Stomach (tissue), 8 donors: ENCODE measurements at regions not wholly inside any gene's neighbourhood (a gene's known extent, or its start where the extent isn't known, plus 50 kb on each side); places are given as distances from the start of the nearest gene placed in this dataset.
"Not testable (repeated sequence)": the region's sequence is repeated elsewhere in the genome, so short reads cannot be mapped to it uniquely, and the experiment has no call there.

Experiments
- DNase-seq, 2 donors: peaks; one replicate each; pipeline versions ENCODE4 v3.0.0 to v3.0.0-alpha.2; 2013 to 2019
- H3K27ac ChIP-seq, 5 donors: fragments of 200-600 bp in 4 of 5; sonication (generic) in 4 of 5; one replicate each; pipeline ENCODE4 v1.5.1; 2013 to 2019; ENCODE audit warnings: mild to moderate bottlenecking in 1 of 5, moderate library complexity in 1 of 5
- H3K27me3 ChIP-seq, 3 donors: fragments of 200-600 bp; sonication (generic); one replicate each; pipeline ENCODE4 v1.5.1; 2017 to 2019; ENCODE audit warnings: mixed run types in 1 of 3
- H3K36me3 ChIP-seq, 4 donors: fragments of 200-600 bp; sonication (generic); 1 replicate in 3 of 4; 2 replicates in 1 of 4; pipeline ENCODE4 v1.5.1; 2016 to 2019
- H3K4me1 ChIP-seq, 4 donors: fragments of 200-600 bp; sonication (generic); one replicate each; pipeline ENCODE4 v1.5.1; 2016 to 2019
- H3K4me3 ChIP-seq, 4 donors: fragments of 200-600 bp; sonication (generic) in 3 of 4; one replicate each; pipeline ENCODE4 v1.5.1; 2016 to 2019; ENCODE audit warnings: mild to moderate bottlenecking in 1 of 4
- H3K9me3 ChIP-seq, 4 donors: fragments of 200-600 bp; sonication (generic); one replicate each; pipeline ENCODE4 v1.5.1; 2016 to 2019
- WGBS, 5 donors: extraction: QIAGEN DNeasy Blood & Tissue Kit in 3 of 5; methylation state at CpG; one replicate each; pipeline versions ENCODE4 v1.1.5 to v1.1.7; 2013 to 2018; 5-methylcytosine and 5-hydroxymethylcytosine counted together
- intact Hi-C: fragments of 100-400 bp; cut with DNase I; formaldehyde crosslinking; loops from one replicate; pipeline ENCODE4 v1.15.1; 2023; ENCODE audit warnings: low total_unique reads
- donor health status: healthy with polysubstance abuse.
- donor health status: Bipolar disorder and iron deficiency.
- donor health status: healthy.

- H3K36me3 ChIP-seq, H3K9me3 ChIP-seq, H3K4me1 ChIP-seq, H3K27ac ChIP-seq, H3K27me3 ChIP-seq, intact Hi-C loops, DNase-seq, H3K4me3 ChIP-seq: not testable (repeated sequence)
- 55 to 66% (median 60%) methylated on average over 3 of the region's 3 CpGs for WGBS, 5 donors
These were observed 310.9 kb downstream of the GOLGA6L6 start for GRCh38 chr15:20230656-20231055.

GRCh38 chr15:20228791-20229190, 312.8 kb downstream of the GOLGA6L6 start:
- H3K27me3 ChIP-seq, intact Hi-C loops: not testable (repeated sequence)

GRCh38 chr15:20227119-20227853, 314.3 kb downstream of the GOLGA6L6 start:
- H3K9me3 ChIP-seq, H3K27me3 ChIP-seq, H3K27ac ChIP-seq, DNase-seq, intact Hi-C loops, H3K36me3 ChIP-seq, H3K4me3 ChIP-seq, H3K4me1 ChIP-seq: not testable (repeated sequence)
- WGBS, 5 donors = 38 to 67% (median 50%) methylated on average over 1 of the region's 1 CpG

More at GRCh38 chr15:20228791-20229190, 312.8 kb downstream of the GOLGA6L6 start:
- not testable (repeated sequence) for H3K36me3 ChIP-seq, H3K27ac ChIP-seq, H3K4me1 ChIP-seq, DNase-seq, H3K4me3 ChIP-seq, H3K9me3 ChIP-seq
- WGBS, 5 donors = 75 to 80% (median 78%) methylated on average over 8 of the region's 8 CpGs

- H3K4me1 ChIP-seq, H3K27ac ChIP-seq, H3K9me3 ChIP-seq, intact Hi-C loops, H3K27me3 ChIP-seq, DNase-seq, H3K4me3 ChIP-seq, H3K36me3 ChIP-seq: not testable (repeated sequence)
- WGBS, 5 donors = 32 to 63% (median 51%) methylated on average over 2 of the region's 2 CpGs
These were observed 315.1 kb downstream of the GOLGA6L6 start for GRCh38 chr15:20226531-20226930.

GRCh38 chr15:20221063-20221462, 320.5 kb downstream of the GOLGA6L6 start:
- H3K4me3 ChIP-seq, H3K27ac ChIP-seq, intact Hi-C loops, DNase-seq, H3K36me3 ChIP-seq, H3K27me3 ChIP-seq, H3K4me1 ChIP-seq: not testable (repeated sequence)
- 56 to 62% (median 59%) methylated on average over 4 of the region's 4 CpGs for WGBS, 5 donors
- peaks cover 0 to 15% (median 5%) of the 10 kb centered on the region in 4 donors for H3K9me3 ChIP-seq

- DNase-seq, H3K27me3 ChIP-seq, H3K27ac ChIP-seq, H3K36me3 ChIP-seq, H3K4me3 ChIP-seq, H3K4me1 ChIP-seq, intact Hi-C loops: not testable (repeated sequence)
- WGBS, 5 donors = 80 to 90% (median 83%) methylated on average over 4 of the region's 4 CpGs
- peaks cover 0 to 14% (median 5%) of the 10 kb centered on the region in 4 donors for H3K9me3 ChIP-seq
These were observed 322.4 kb downstream of the GOLGA6L6 start for GRCh38 chr15:20219171-20219570.

- H3K27ac ChIP-seq, H3K27me3 ChIP-seq, DNase-seq, H3K4me1 ChIP-seq, intact Hi-C loops, H3K9me3 ChIP-seq, H3K36me3 ChIP-seq, H3K4me3 ChIP-seq: not testable (repeated sequence)
- 58 to 68% (median 63%) methylated on average over 4 of the region's 4 CpGs for WGBS, 5 donors
These were observed 325.9 kb downstream of the GOLGA6L6 start for GRCh38 chr15:20215700-20216099.

- DNase-seq, H3K27me3 ChIP-seq, H3K27ac ChIP-seq, H3K4me3 ChIP-seq, H3K9me3 ChIP-seq, intact Hi-C loops, H3K4me1 ChIP-seq, H3K36me3 ChIP-seq: not testable (repeated sequence)
- 28 to 52% (median 39%) methylated on average over 1 of the region's 1 CpG for WGBS, 5 donors
These were observed 327.5 kb downstream of the GOLGA6L6 start for GRCh38 chr15:20214101-20214500.

- intact Hi-C loops, H3K36me3 ChIP-seq, H3K4me1 ChIP-seq, DNase-seq, H3K27me3 ChIP-seq, H3K27ac ChIP-seq, H3K4me3 ChIP-seq, H3K9me3 ChIP-seq: not testable (repeated sequence)
These were observed 330.1 kb downstream of the GOLGA6L6 start for GRCh38 chr15:20211508-20211907.

- DNase-seq, H3K36me3 ChIP-seq: not testable (repeated sequence)
- 53 to 60% (median 57%) methylated on average over 1 of the region's 1 CpG for WGBS, 5 donors
These were observed 331.6 kb downstream of the GOLGA6L6 start for GRCh38 chr15:20209973-20210372.

GRCh38 chr15:20207607-20208006, 334.0 kb downstream of the GOLGA6L6 start:
- H3K36me3 ChIP-seq, DNase-seq, H3K27ac ChIP-seq, H3K27me3 ChIP-seq, intact Hi-C loops, H3K4me1 ChIP-seq, H3K4me3 ChIP-seq: not testable (repeated sequence)
- WGBS, 5 donors = 79 to 85% (median 81%) methylated on average over 7 of the region's 7 CpGs
- H3K9me3 ChIP-seq = peaks cover 0 to 28% (median 4%) of the 10 kb centered on the region in 4 donors

More at GRCh38 chr15:20209973-20210372, 331.6 kb downstream of the GOLGA6L6 start:
- H3K9me3 ChIP-seq, H3K27ac ChIP-seq, H3K4me3 ChIP-seq, H3K4me1 ChIP-seq, intact Hi-C loops, H3K27me3 ChIP-seq: not testable (repeated sequence)

- H3K27ac ChIP-seq, intact Hi-C loops, DNase-seq, H3K36me3 ChIP-seq, H3K27me3 ChIP-seq, H3K4me3 ChIP-seq, H3K4me1 ChIP-seq: not testable (repeated sequence)
- 49 to 68% (median 61%) methylated on average over 3 to 4 of the region's 4 CpGs for WGBS, 5 donors
- peaks cover 0 to 32% (median 7%) of the 10 kb centered on the region in 4 donors for H3K9me3 ChIP-seq
These were observed 334.4 kb downstream of the GOLGA6L6 start for GRCh38 chr15:20207198-20207597.
